ENCODE measurements at regions not wholly inside any gene's neighbourhood (a gene's known extent, or its start where the extent isn't known, plus 50 kb on each side); places are given as distances from the start of the nearest gene placed in this dataset.

GRCh38 chr10:61166489-61166888 lies 222.5 kb upstream of the RHOBTB1 start:
- no peak for TF ChIP-seq ZFX (IDR thresholded peaks at IDR 0.05)
- peak; percentile 20 for TF ChIP-seq CTCF (conservative IDR thresholded peaks at IDR 0.05)
- H3K27ac ChIP-seq: no peak overlapping the region

- no peak overlapping the region for H3K27ac ChIP-seq
Measured at GRCh38 chr10:61166065-61166464, 222.1 kb upstream of the RHOBTB1 start.

GRCh38 chr10:61164458-61165160 lies 220.6 kb upstream of the RHOBTB1 start:
- TF ChIP-seq CTCF (conservative IDR thresholded peaks at IDR 0.05) (no peak), ZFX (IDR thresholded peaks at IDR 0.05) (no peak)
- H3K27ac ChIP-seq: no peak overlapping the region

More at GRCh38 chr10:61166065-61166464, 222.1 kb upstream of the RHOBTB1 start:
- TF ChIP-seq ZFX (IDR thresholded peaks at IDR 0.05): no peak
- peak; percentile 46 for TF ChIP-seq CTCF (conservative IDR thresholded peaks at IDR 0.05)

GRCh38 chr10:61163403-61163802 lies 219.4 kb upstream of the RHOBTB1 start:
- TF ChIP-seq ZFX (IDR thresholded peaks at IDR 0.05) (no peak), CTCF (conservative IDR thresholded peaks at IDR 0.05) (no peak)
- H3K27ac ChIP-seq: no peak overlapping the region

- H3K27ac ChIP-seq: no peak overlapping the region
- TF ChIP-seq CTCF (conservative IDR thresholded peaks at IDR 0.05) (no peak), ZFX (IDR thresholded peaks at IDR 0.05) (no peak)
Measured at GRCh38 chr10:61160253-61160652, 216.3 kb upstream of the RHOBTB1 start.

- H3K27ac ChIP-seq: no peak overlapping the region
- no peak for TF ChIP-seq CTCF (conservative IDR thresholded peaks at IDR 0.05)
- no peak for TF ChIP-seq ZFX (IDR thresholded peaks at IDR 0.05)
Measured at GRCh38 chr10:61159253-61159652, 215.3 kb upstream of the RHOBTB1 start.

GRCh38 chr10:61157182-61157581 lies 213.2 kb upstream of the RHOBTB1 start:
- TF ChIP-seq ZFX (IDR thresholded peaks at IDR 0.05) (no peak), CTCF (conservative IDR thresholded peaks at IDR 0.05) (no peak)
- no peak overlapping the region for H3K27ac ChIP-seq
